KOPT-K1 (cell line): ENCODE measurements at regions not wholly inside any gene's neighbourhood (a gene's known extent, or its start where the extent isn't known, plus 50 kb on each side); places are given as distances from the start of the nearest gene placed in this dataset.

ENCODE experiments used
- H3K27ac ChIP-seq: fragments of 200-600 bp; sonication (generic); 2 replicates; pipeline ENCODE4 v1.5.1; 2016; ENCODE audit warnings: antibody characterized with exemption, mild to moderate bottlenecking, low read depth, low read length; ENCODE audit not compliant: poor library complexity, severe bottlenecking
- H3K36me3 ChIP-seq: fragments of 200-600 bp; sonication (generic); 2 replicates; pipeline ENCODE4 v1.5.1; 2017; ENCODE audit warnings: antibody characterized with exemption, mild to moderate bottlenecking, low read length, moderate library complexity; ENCODE audit not compliant: insufficient read depth
- H3K9me3 ChIP-seq: fragments of 200-600 bp; sonication (generic); 2 replicates; pipeline ENCODE4 v1.5.1; 2017; ENCODE audit warnings: antibody characterized with exemption, low read length, mild to moderate bottlenecking; ENCODE audit not compliant: insufficient read depth, poor library complexity, severe bottlenecking

DNA sequence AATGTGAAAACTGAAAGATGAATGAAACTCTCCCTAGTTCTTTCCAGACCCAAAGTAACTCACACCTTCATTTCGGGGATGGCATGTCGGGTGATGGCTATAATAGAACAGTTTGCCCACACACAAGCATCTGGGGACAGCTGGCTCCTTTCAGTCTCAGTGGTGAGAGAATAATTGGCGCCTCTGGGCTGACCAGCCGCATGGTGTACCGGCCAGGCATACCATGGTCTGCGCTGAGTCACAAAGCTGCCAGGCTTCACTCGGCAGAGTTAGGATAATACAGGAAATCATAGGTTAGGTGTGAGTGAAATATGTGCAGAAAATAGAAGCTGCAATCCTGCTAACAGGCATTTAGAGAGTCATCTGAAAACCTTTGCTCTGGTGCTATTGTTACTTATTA is 80.4 kb upstream of the IGF1R start:
- H3K9me3 ChIP-seq, result no peaks in the 10 kb centered on the region
- H3K36me3 ChIP-seq, result no peaks in the 10 kb centered on the region
- no peak overlapping the region for H3K27ac ChIP-seq

- no peaks in the 10 kb centered on the region for H3K9me3 ChIP-seq
- H3K36me3 ChIP-seq, result no peaks in the 10 kb centered on the region
- H3K27ac ChIP-seq, result no peak overlapping the region
Observed at GRCh38 chr15:98568382-98569017, 79.8 kb upstream of the IGF1R start.

DNA sequence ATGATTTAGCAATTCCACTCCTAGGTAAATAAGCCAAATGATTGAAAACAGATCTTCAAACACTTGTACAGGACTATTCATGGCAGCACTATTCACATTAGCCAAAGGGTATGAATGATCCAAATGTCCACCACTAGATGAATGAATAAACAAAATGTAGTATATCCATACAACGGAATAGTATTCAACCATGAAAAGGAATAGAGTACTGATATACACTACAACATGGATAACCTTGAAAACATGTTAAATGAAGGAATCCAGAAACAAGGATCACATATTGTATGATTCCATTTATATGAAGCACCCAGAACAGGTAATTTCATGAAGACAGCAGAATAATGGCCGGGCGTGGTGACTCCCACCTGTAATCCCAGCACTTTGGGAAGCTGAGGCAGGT is 78.2 kb upstream of the IGF1R start:
- no peaks in the 10 kb centered on the region for H3K36me3 ChIP-seq
- no peaks in the 10 kb centered on the region for H3K9me3 ChIP-seq
- no peak overlapping the region for H3K27ac ChIP-seq

- H3K9me3 ChIP-seq, result peaks cover 4% of the 10 kb centered on the region
- no peak overlapping the region for H3K27ac ChIP-seq
- H3K36me3 ChIP-seq, result no peaks in the 10 kb centered on the region
Observed at GRCh38 chr15:98580572-98580971, 67.8 kb upstream of the IGF1R start.

- no peaks in the 10 kb centered on the region for H3K36me3 ChIP-seq
- H3K27ac ChIP-seq, result no peak overlapping the region
- peaks cover 4% of the 10 kb centered on the region for H3K9me3 ChIP-seq
Observed at GRCh38 chr15:98581715-98582114, 66.6 kb upstream of the IGF1R start.

GRCh38 chr15:98582900-98583554 is 65.3 kb upstream of the IGF1R start:
- no peak overlapping the region for H3K27ac ChIP-seq
- H3K9me3 ChIP-seq, result peaks cover 4% of the 10 kb centered on the region

DNA sequence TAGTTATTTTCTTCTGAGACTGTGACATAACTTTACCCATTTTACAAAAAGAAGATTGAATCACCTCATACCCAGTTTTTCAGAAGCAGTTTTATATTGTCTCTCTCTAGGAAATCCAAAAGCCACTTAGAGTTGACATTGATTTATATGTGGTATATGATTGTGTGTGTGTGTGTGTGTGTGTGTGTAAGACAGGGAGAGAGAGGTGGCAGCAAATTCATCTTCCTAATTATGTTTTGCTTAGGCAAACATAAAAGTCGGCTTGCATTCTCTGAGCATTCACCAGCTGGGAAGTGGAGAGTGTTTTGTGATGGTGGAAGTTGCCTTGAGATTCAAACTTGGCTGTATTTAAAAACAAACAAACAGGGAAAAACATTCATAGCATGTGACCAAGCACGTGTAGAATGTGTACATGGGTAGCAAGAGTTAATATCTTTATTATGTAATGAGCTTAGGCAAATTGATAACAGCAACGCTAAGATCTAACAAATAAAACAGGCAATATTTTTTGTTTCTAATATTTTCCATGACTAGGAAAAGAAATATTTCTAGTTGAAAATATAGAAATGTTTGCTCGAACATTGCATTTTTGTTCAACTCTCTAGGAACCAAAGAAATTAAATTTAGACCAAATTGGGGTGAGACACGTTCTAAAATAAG is 64.4 kb upstream of the IGF1R start:
- Histone ChIP-seq H3K36me3 (no peaks in the 10 kb centered on the region), H3K27ac (no peak overlapping the region), H3K9me3 (no peaks in the 10 kb centered on the region)

More at GRCh38 chr15:98582900-98583554, 65.3 kb upstream of the IGF1R start:
- H3K36me3 ChIP-seq, result no peaks in the 10 kb centered on the region

DNA sequence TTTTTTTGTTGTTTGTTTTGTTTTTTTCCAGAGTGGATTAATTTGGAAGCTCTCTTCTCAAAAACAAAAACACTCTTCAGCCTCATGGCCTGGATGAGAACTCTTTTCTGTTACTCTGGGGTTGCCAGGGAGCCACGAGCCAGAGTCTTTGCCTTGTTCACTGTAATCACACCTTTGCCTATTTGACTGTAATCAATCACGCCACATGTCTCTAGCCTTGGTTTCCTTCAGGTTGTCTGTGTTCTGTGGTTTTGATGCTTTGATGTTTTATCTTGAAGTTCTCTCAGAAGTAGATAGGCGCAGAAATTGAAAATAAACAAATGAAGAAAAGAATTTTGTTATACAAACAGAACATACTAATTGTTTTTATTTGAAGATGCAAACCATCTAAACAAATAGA is 62.3 kb upstream of the IGF1R start:
- H3K27ac ChIP-seq, result no peak overlapping the region
- no peaks in the 10 kb centered on the region for H3K36me3 ChIP-seq
- H3K9me3 ChIP-seq, result no peaks in the 10 kb centered on the region

DNA sequence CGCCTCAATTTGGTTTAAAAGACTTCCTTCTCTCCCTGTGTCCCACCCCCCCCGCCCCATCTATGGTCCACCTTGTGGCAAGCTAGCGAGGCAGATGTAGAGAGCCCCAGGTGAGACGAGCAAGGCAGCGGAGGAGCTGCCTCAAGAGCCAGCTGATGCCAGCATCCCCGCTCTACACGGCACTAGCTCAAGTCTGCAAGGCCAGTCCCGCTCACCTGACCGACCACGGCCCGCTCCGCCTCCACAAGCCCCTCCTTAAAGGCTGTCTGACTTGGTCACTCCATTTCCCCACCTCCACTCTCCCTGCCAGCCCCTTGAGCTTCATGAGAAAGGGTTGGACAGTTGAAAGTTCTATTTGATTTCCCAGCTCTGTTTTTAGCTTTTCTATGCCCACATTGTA is 56.2 kb upstream of the IGF1R start:
- Histone ChIP-seq H3K36me3 (no peaks in the 10 kb centered on the region), H3K9me3 (no peaks in the 10 kb centered on the region), H3K27ac (no peak overlapping the region)

- H3K36me3 ChIP-seq, result no peaks in the 10 kb centered on the region
- H3K27ac ChIP-seq, result no peak overlapping the region
- no peaks in the 10 kb centered on the region for H3K9me3 ChIP-seq
Observed at GRCh38 chr15:98596131-98596530, 52.2 kb upstream of the IGF1R start.

DNA sequence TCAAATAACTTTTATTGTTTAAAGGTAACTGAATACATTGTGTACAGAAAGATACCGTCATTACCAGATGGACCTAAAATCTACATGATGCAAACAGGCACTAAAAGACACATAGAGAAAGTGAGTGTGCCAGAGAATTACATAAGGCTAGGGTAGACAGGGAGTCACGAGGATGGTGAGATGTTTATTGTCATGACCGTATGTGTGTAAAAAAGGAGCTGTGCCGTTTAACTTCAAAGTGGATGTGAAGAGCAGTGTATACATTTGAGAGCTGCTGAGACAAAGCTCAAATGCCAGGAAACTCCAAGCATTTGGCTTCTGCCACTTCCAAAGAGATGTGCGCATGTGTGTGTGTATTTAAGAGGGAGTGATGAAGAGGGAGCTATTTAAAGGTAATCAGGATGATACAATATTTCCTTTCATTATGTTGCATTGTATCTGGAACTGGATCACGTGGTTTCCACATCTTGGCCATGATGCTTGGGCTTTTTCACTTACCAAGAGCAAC is 51.4 kb upstream of the IGF1R start:
- Histone ChIP-seq H3K36me3 (no peaks in the 10 kb centered on the region), H3K27ac (no peak overlapping the region), H3K9me3 (no peaks in the 10 kb centered on the region)

DNA sequence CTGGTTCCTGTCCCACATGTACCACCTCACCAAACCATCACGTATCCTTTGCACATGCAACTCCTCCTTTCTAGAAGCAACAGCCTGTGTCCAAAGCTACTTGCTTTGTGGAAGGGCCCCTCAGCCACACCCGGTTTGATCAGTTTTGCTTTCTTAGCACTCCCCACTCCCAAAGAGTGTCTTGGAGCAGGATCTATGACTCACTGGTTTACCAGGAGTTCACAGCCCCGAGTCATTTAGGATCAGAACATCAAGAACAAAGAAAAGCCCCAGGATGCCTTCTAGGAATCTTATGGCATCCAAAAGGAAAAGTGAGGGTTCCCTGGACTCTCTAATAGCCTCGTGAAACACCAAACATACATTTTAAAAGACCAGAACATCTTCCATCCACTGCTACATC is 50.7 kb upstream of the IGF1R start:
- Histone ChIP-seq H3K27ac (no peak overlapping the region), H3K36me3 (no peaks in the 10 kb centered on the region), H3K9me3 (no peaks in the 10 kb centered on the region)
